Liver (tissue), 3 donors: ENCODE measurements at regions not wholly inside any gene's neighbourhood (a gene's known extent, or its start where the extent isn't known, plus 50 kb on each side); places are given as distances from the start of the nearest gene placed in this dataset.

Experiments
- EGR1 ChIP-seq, 2 donors: IDR thresholded peaks; 2 replicates each; pipeline ENCODE4 v1.6.1; 2016 to 2018; ENCODE audit warnings: antibody characterized with exemption in 2 of 2, low read depth in 2 of 2
- FOXA1 ChIP-seq: IDR thresholded peaks from 2 replicates; pipeline ENCODE4 v1.6.1; 2016; ENCODE audit warnings: antibody characterized with exemption
- GABPA ChIP-seq, 2 donors: IDR thresholded peaks in 1 of 2; conservative IDR thresholded peaks in 1 of 2; 2 replicates each; pipeline ENCODE4 v1.6.1; 2016; ENCODE audit warnings: antibody characterized with exemption in 2 of 2, mild to moderate bottlenecking in 1 of 2, moderate library complexity in 1 of 2
- HNF4A ChIP-seq, 2 donors: conservative IDR thresholded peaks; 2 replicates each; pipeline ENCODE4 v1.6.1; 2016; ENCODE audit warnings: antibody characterized with exemption in 2 of 2, mild to moderate bottlenecking in 2 of 2
- RAD21 ChIP-seq, 2 donors: IDR thresholded peaks; 2 replicates each; pipeline ENCODE4 v1.6.1; 2016; ENCODE audit warnings: antibody characterized with exemption in 2 of 2, mild to moderate bottlenecking in 2 of 2
- SP1 ChIP-seq: IDR thresholded peaks from 2 replicates; pipeline ENCODE4 v1.6.1; 2018; ENCODE audit warnings: antibody characterized with exemption, mild to moderate bottlenecking
- TAF1 ChIP-seq: conservative IDR thresholded peaks from 2 replicates; pipeline ENCODE4 v1.6.1; 2016; ENCODE audit warnings: antibody characterized with exemption, mild to moderate bottlenecking
- YY1 ChIP-seq: IDR thresholded peaks from 2 replicates; pipeline ENCODE4 v1.6.1; 2016; ENCODE audit warnings: antibody characterized with exemption, mild to moderate bottlenecking
- TF ChIP-seq, protein P1 (sequence below): IDR thresholded peaks from 2 replicates; pipeline ENCODE4 v1.6.1; 2016; ENCODE audit warnings: antibody characterized with exemption
- TF ChIP-seq, protein P2 (sequence below): fragments of 150-350 bp; IDR thresholded peaks from 2 replicates; pipeline ENCODE4 v1.5.1; 2017; ENCODE audit warnings: improper control_type of control experiment, low read depth, low read length; ENCODE audit not compliant: missing input control
- TF ChIP-seq, protein P3 (sequence below): IDR thresholded peaks from 2 replicates; pipeline ENCODE4 v1.6.1; 2016; ENCODE audit warnings: antibody characterized with exemption
- TF ChIP-seq, protein P4 (sequence below): IDR thresholded peaks from 2 replicates; pipeline ENCODE4 v1.6.1; 2016; ENCODE audit warnings: antibody characterized with exemption, mild to moderate bottlenecking
- TF ChIP-seq, protein P5 (sequence below): IDR thresholded peaks from 2 replicates; pipeline ENCODE4 v1.6.1; 2016; ENCODE audit warnings: antibody characterized with exemption
- donor health status: healthy.
- donor health status: healthy.

DNA sequence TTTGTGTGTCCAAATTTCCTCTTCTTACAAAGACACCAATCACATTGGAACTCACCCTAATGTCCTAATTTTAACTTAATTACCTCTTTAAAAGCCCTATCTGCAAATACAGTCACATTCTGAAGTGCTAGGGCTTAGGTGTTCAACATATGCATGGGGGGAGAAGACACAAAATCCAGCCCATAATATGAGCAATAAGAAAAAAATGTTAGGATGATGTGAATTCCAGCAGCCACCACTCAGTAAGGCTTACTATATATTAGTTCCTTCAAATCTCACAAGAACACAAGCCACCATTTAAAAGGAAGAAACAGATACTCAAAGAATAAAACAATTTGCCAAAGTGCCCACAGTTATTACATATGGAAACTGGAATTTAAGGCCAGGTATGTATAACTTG, 285.7 kb downstream of the EPHA4 start:
- TF ChIP-seq, protein P1, sequence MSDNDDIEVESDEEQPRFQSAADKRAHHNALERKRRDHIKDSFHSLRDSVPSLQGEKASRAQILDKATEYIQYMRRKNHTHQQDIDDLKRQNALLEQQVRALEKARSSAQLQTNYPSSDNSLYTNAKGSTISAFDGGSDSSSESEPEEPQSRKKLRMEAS = no peak
- TF ChIP-seq, protein P2, sequence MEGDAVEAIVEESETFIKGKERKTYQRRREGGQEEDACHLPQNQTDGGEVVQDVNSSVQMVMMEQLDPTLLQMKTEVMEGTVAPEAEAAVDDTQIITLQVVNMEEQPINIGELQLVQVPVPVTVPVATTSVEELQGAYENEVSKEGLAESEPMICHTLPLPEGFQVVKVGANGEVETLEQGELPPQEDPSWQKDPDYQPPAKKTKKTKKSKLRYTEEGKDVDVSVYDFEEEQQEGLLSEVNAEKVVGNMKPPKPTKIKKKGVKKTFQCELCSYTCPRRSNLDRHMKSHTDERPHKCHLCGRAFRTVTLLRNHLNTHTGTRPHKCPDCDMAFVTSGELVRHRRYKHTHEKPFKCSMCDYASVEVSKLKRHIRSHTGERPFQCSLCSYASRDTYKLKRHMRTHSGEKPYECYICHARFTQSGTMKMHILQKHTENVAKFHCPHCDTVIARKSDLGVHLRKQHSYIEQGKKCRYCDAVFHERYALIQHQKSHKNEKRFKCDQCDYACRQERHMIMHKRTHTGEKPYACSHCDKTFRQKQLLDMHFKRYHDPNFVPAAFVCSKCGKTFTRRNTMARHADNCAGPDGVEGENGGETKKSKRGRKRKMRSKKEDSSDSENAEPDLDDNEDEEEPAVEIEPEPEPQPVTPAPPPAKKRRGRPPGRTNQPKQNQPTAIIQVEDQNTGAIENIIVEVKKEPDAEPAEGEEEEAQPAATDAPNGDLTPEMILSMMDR = no peak
- TF ChIP-seq YY1 (no peak), RAD21 (IDR thresholded peaks at IDR 0.05) (no peak), TAF1 (no peak), HNF4A (conservative IDR thresholded peaks at IDR 0.05) (no peak), GABPA (IDR thresholded peaks at IDR 0.05 in 1 of 2, conservative IDR thresholded peaks at IDR 0.05 in 1 of 2) (no peak), EGR1 (IDR thresholded peaks at IDR 0.05; ENCODE audit: low read depth in 2 of 2) (no peak), FOXA1 (no peak), SP1 (no peak)
- TF ChIP-seq, protein P3, sequence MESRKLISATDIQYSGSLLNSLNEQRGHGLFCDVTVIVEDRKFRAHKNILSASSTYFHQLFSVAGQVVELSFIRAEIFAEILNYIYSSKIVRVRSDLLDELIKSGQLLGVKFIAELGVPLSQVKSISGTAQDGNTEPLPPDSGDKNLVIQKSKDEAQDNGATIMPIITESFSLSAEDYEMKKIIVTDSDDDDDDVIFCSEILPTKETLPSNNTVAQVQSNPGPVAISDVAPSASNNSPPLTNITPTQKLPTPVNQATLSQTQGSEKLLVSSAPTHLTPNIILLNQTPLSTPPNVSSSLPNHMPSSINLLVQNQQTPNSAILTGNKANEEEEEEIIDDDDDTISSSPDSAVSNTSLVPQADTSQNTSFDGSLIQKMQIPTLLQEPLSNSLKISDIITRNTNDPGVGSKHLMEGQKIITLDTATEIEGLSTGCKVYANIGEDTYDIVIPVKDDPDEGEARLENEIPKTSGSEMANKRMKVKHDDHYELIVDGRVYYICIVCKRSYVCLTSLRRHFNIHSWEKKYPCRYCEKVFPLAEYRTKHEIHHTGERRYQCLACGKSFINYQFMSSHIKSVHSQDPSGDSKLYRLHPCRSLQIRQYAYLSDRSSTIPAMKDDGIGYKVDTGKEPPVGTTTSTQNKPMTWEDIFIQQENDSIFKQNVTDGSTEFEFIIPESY = no peak
- TF ChIP-seq, protein P4, sequence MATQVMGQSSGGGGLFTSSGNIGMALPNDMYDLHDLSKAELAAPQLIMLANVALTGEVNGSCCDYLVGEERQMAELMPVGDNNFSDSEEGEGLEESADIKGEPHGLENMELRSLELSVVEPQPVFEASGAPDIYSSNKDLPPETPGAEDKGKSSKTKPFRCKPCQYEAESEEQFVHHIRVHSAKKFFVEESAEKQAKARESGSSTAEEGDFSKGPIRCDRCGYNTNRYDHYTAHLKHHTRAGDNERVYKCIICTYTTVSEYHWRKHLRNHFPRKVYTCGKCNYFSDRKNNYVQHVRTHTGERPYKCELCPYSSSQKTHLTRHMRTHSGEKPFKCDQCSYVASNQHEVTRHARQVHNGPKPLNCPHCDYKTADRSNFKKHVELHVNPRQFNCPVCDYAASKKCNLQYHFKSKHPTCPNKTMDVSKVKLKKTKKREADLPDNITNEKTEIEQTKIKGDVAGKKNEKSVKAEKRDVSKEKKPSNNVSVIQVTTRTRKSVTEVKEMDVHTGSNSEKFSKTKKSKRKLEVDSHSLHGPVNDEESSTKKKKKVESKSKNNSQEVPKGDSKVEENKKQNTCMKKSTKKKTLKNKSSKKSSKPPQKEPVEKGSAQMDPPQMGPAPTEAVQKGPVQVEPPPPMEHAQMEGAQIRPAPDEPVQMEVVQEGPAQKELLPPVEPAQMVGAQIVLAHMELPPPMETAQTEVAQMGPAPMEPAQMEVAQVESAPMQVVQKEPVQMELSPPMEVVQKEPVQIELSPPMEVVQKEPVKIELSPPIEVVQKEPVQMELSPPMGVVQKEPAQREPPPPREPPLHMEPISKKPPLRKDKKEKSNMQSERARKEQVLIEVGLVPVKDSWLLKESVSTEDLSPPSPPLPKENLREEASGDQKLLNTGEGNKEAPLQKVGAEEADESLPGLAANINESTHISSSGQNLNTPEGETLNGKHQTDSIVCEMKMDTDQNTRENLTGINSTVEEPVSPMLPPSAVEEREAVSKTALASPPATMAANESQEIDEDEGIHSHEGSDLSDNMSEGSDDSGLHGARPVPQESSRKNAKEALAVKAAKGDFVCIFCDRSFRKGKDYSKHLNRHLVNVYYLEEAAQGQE = no peak
- TF ChIP-seq, protein P5, sequence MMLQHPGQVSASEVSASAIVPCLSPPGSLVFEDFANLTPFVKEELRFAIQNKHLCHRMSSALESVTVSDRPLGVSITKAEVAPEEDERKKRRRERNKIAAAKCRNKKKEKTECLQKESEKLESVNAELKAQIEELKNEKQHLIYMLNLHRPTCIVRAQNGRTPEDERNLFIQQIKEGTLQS = no peak
